ENCODE measurements at regions not wholly inside any gene's neighbourhood (a gene's known extent, or its start where the extent isn't known, plus 50 kb on each side); places are given as distances from the start of the nearest gene placed in this dataset.

DNA sequence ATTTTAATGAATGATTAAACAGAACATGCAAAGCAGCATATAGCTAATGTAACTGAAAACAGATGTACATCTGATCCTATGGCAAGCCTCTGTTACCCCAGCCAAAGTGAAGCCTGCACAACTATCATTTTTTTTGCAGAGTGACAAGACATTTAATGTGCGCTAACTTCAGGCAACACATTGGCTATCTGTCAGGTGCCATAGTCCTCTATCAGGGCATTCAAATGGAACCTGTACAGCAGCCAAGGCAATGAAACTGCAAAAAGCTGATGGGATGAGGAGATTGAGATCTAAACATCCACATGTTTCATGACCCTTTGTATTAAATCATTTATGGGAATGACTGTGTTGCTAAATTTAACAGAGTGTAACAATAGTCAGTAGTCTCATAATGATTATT lies 1088.5 kb upstream of the TMEM132C start:
- TF ChIP-seq POLR2A (IDR thresholded peaks at IDR 0.05) (no peak), CTCF (IDR thresholded peaks at IDR 0.05) (no peak)

Data from adrenal gland (tissue), 5 donors.